HG03342 (cell line): ENCODE measurements at regions not wholly inside any gene's neighbourhood (a gene's known extent, or its start where the extent isn't known, plus 50 kb on each side); places are given as distances from the start of the nearest gene placed in this dataset.
"Not testable (repeated sequence)": the region's sequence is repeated elsewhere in the genome, so short reads cannot be mapped to it uniquely, and the experiment has no call there.

ENCODE experiments used
- ATAC-seq: cut with Tn5 transposase; IDR thresholded peaks from one replicate; pipeline ENCODE4 v1.9.1; 2021; ENCODE audit warnings: mild to moderate bottlenecking, moderate library complexity; ENCODE audit not compliant: unreplicated experiment

DNA sequence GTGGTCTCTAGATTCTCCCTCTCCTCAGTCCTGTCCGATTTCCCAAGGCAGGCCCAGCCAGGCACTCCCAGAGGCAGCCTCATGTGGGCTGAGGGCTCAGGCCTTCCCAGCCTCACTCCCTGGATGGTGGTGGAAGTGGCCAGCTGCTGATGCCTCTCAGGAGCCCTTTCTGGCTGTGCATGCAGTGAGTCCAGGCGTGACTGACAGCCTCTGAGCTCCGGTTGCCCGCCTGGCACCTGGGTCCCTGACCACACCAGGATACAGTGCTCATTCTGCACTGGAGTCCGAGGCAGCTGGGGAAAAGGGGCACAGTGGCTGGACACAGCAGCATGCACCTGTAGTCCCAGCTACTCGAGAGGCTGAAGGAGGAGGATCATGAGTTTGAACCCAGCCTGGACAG is 132.6 kb downstream of the CUL2 start:
- no peak for ATAC-seq

DNA sequence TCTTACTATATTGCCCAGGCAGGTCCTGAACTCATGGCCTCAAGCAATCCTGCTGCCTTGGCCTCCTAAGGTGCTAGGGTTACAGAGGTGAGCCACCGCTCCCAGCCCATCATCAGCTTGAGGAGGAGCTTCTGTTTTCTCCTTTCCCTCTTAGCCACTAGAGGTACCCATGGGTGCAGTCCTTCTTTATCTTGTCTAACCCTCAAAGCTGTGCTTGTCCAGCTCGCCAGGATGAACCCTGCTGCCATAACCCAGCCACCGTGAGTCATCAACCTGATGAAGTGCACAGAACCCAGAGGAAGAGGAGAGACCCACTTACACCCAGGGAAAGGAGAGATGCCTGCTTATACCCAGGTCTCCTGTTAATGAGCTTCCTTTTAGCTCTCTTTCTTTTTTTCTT is 133.4 kb downstream of the CUL2 start:
- ATAC-seq: no peak

GRCh38 chr10:34955391-34955790 is 134.8 kb downstream of the CUL2 start:
- no peak for ATAC-seq

DNA sequence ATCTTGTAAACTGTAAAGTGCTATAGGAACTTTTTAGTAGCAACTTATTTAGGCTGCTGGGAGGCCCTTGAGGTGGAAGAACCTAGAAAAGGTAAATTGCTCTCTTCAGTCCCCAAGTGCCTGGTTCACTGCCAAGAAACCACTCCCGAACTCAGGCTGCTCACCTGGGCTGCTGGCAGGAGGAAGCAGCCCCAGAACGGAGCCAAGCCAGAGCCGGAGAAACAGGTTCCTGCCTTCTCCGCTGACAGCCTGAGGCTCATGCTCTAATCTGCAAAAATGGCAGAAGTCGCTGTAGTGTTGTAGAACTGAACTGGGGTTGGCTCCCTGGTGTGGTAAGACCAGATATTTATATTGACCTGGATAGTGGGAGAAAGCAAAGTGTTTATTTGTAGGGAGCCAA is 136.0 kb downstream of the CUL2 start:
- ATAC-seq: no peak

GRCh38 chr10:34951263-34951887 is 136.3 kb upstream of the PARD3 start:
- not testable (repeated sequence) for ATAC-seq

- ATAC-seq: not testable (repeated sequence)
Observed at GRCh38 chr10:34945951-34946522, 130.9 kb upstream of the PARD3 start.

DNA sequence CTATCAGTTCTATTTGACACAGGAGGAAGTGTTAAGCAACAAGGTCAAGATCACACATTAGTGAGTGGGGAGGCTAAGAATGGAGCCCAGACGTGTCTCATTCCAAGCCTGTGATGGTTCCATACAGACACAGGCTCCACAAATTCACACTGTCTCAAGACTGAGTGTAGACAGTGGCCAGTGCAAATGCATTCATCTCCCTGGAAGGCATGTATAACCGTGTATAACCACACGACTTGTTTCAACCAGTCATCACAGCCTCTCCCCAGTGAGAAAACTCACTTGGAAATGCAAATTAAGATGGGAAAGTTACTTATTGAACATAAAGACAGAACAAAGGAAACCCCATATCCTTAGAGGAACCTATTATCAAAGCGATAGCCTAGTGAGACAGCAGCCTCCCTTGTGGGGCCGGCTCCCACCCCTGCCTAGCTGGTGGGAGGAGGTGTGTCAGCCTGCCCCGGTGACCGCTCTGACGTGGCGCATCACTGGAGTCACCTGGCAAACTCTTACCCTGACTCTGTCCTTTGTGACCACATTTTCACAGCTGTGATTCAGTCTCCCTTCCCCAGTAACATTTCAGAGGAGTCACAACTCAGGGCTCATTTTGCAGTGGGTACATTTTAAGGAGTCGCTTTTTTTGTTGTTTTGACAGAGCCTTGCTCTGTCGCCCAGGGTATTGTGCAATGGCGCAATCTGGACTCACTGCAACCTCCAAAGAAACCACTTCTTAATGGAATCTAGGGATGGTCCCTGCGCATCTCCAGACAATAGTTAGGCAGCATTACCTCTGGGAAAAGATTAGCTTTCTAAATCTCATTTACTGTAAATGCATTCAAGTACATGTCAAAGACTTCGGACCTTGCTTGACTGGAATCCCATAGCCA is 126.6 kb upstream of the PARD3 start:
- ATAC-seq: peak; percentile 66

DNA sequence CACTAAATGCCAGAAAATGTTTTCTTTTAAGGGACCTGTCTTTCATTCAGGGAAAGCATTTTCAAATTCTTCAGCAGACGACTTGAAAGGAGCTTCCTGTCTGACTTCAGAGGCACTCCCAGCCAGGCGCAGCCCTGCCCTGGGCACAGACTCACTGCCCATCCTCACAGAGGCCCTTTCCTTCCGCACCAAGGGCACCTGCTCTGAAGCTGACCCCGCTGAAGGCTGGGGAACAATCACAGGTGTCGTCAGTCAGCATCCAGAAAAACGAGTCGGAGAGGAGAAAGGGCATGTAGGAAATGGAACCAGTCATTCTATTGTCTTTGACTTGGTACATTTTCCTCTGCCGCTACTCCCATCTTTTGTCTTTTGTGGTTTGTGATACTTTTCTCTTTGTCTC is 125.3 kb upstream of the PARD3 start:
- no peak for ATAC-seq

DNA sequence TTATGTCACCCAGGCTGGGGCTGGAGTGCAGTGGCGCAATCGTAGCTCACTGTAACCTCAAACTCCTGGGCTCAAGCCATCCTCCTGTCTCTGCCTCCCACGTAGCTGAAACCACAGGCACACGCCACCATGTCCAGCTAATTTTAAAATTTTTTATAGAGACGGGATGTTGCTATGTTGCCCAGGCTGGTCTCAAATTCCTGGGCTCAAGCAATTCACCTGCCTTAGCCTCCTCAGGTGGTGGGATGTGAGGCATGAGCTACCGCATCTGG is 123.2 kb upstream of the PARD3 start:
- ATAC-seq: no peak

DNA sequence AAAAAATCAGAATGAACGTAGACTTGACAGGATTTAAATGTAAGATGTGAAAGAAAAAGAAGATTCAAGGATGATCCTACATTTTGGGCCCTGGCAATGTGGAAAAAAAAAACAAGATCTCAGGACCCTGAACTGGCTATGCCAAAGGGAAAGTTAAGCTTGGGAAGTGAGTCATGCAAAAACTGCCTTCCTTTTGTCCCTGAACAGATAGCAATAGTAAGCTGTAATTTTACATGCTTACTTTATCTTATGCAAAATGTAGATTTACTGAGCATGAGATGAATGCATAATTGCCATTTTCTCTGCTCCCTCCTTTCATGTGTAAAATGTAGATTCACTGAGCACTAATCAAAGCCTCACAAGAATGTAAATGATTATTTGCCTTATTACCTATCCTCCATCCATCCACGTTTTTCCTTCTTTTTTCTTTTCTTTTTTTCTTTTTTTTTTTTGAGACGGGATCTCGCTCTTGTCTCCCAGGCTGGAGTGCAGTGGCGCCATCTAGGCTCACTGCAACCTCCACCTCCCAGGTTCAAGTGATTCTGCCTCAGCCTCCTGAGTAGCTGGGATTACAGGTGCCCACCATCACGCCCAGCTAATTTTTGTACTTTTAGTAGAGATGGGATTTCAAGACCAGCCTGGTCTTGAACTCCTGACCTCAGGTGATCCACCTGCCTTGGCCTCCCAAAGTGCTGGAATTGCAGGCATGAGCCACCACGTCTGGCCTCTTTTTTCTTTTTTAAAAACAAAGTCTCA is 122.7 kb upstream of the PARD3 start:
- not testable (repeated sequence) for ATAC-seq

DNA sequence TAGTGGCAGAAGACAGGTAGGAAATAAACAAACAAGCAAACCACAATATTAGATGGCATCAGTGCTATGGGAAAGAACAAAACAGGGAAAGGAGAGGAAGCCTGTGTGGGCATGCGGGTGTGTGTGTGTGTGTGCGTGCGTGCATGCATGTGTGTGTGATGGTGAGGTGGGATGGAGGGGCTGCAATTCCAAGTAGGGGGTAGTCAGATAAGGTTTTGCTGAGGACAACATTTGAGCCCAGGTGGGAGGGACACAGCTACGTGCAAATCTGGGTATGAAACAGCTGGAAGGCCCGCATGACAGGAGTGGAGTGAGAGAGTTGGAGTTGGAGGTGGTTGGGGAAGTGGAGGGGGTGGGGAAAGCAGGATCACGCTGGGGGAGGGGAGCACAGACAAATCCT is 121.0 kb upstream of the PARD3 start:
- ATAC-seq: no peak

DNA sequence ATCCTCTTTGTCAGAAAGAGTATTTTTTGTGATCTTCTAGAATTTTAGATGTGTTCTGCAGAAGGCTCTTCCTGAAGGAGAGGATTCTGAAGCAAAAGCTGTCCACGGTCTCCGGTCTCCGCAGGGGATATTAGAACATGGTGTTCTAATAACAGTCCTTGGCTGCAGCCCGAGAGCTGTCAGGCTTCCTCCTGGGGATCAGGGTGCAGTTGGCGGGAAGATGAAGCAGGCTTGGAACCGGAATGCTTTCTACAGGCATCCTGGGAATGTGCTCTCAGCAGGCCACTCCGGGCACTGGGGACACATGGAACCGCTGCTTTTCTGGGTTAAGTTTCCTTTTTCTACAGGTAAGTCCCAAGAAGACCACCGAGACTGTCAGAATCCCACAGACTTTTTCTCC is 118.6 kb upstream of the PARD3 start:
- ATAC-seq: no peak

DNA sequence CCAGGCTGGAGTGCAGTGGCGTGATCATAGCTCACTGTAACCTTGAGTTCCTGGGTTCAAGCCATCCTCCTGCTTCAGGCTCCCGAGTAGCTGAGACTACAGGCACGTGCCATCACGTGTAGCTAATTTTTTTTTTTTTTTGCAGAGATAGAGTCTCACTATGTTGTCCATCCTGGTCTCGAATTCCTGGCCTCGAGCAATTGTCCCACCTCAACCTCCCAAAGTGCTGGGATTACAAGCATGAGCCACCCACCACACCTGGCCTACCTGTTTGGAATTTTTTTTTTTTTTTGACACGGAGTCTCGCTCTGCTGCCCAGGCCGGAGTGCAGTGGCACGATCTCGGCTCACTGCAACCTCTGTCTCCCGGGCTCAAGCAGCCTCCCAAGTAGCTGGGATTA is 117.1 kb upstream of the PARD3 start:
- ATAC-seq: no peak

DNA sequence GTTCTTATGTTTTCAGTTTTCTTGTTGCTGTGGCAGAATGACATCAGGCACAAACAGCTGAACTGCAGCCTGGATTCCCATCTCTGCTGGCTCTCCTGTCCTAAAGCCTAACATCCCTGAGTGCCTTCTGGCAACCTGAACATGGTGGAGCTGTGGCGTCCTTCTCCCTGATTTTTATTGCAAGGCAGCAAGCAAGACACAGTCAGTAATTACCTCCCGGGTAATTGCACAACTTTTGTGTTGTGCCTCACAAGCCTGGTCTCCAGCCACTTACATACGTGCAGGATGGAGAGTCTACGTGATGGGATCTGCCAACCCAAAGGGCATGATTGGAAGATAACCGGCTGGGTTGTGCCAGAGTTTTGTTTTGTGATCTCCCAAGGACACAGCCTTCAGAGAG is 116.1 kb upstream of the PARD3 start:
- no peak for ATAC-seq

DNA sequence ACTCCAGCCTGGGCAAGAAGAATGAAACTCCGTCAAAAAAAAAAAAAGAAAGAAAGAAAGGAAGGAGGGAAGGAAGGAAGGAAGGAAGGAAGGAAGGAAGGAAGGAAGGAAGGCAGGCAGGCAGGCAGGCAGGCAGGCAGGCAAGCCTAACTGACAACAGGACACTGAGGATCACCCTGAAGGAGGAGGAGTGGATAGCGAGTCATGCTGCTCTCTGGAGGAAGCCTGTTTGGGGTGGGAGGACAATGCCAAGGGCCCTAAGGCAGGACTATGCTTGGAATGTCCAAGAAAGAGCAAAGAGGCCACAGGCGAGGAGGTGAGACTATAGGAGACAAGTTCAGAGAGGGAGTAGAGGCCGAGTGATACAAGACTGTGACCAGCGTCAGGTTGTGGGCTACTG is 107.0 kb upstream of the PARD3 start:
- no peak for ATAC-seq

- no peak for ATAC-seq
Observed at GRCh38 chr10:34920578-34920977, 105.5 kb upstream of the PARD3 start.

DNA sequence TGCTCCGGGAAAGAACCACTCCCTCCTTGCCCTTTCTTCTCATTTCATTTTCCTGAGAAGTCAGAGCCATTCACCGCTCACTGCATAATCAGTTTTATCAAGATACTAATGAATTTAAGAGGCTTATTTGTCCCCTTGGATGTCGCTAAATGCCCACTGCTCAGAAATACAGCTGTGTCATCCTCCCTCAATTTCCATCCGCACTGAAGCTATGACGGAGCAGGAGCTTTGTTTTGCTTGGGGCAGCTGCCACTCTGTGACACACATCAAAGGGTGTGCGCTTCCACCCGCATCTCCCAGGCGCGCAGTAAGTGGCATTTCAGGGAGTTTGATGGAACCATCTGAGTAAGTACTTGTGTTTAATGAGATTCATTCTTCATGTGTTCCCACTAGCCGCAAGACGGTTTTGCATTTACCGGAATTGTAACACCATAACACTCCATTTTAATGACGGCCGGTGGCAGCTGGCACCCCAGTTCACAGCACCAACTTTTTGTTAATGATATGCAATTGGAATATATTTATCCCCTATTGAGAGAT is 103.8 kb upstream of the PARD3 start:
- no peak for ATAC-seq

DNA sequence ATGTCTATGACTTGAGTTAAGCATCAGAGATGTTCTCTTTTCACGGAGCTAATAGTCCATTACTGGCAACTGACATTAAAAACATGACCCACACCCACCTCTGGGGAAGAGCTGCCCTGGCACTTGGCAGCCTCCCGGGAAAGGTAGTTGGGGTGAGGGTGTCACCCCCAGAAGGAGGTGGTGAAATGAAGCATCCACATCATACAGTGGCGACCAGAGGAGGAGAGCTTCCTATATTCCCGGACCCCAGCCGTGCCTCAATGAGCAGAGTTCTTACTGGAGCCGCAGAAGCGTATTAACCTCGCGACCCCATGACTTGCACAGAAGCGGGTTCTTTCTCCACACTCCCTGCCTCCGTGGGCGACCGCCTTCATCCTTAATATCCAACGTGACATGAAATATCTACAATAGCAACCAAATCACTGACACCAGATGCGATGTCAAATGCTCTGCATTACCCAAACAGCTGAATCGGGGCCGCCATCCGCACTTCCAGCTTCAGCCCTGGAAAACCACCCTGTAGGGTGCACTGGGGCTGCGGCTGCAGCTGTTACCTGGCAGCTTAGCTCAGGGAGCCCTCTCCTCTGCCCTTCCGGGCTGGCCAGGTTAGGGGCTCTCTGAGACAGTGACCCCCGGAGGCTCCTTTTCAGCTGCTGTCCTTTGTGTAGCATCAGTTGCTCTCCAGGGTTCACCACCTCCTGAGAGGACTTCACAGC is 103.1 kb upstream of the PARD3 start:
- ATAC-seq: no peak

DNA sequence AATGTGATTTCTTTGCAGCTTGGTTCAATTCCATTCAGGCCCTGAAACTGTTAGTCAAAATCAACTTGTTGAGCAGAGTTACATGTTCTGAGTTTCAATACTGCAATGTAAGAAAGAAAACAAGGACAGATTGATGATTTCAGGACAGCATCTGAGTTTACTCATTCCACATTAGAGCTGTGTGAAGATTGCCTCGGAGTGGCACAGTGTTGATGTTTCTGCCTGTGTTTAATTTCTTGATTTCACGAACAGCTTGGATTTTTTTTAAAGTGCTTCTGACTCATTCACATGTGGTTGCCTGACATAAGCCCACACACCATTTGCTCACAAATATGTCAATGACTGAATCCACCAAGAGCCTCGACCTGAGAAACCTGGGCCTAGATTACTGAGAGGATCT is 101.2 kb upstream of the PARD3 start:
- no peak for ATAC-seq

DNA sequence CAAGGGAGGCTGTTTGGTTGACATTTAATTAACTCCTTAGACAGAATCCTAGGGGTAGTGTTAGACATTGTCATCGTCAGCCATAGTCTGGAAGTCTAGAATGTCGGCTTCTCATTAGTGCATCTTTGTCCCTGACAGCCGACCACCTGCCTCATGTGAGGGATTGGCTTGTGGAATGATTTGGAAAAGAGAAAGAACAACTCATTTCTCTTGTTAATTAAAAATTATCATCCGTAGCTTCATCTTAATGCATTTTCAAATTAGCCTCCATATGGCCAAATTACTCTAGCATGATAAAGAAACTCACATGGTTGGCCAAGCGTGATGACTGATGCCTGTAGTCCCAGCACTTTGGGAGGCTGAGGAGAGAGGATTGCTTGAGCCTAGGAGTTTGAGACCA is 97.7 kb upstream of the PARD3 start:
- no peak for ATAC-seq

- no peak for ATAC-seq
Observed at GRCh38 chr10:34911661-34912205, 96.6 kb upstream of the PARD3 start.
